ENCODE measurements at regions not wholly inside any gene's neighbourhood (a gene's known extent, or its start where the extent isn't known, plus 50 kb on each side); places are given as distances from the start of the nearest gene placed in this dataset.

- no peak overlapping the region for H3K4me3 ChIP-seq (ENCODE audit: control insufficient read depth in 2 of 3, extremely low read depth in 1 of 3, insufficient read depth in 2 of 3, low read depth in 1 of 3, low read length in 3 of 3)
- H4K20me1 ChIP-seq (ENCODE audit: control insufficient read depth, extremely low read depth, insufficient read depth, low read length): no peaks in the 10 kb centered on the region
- H3K27ac ChIP-seq (ENCODE audit: control insufficient read depth, insufficient read depth, low read length): no peak overlapping the region
- H3K79me2 ChIP-seq (ENCODE audit: control insufficient read depth, insufficient read depth, low read length): no peaks in the 10 kb centered on the region
- no peak for DNase-seq (ENCODE audit: low read depth, low spot score)
- H3K4me1 ChIP-seq (ENCODE audit: control insufficient read depth, extremely low read depth, insufficient read depth, low read length): no peaks in the 10 kb centered on the region
- no peaks in the 10 kb centered on the region for H3K9me1 ChIP-seq (ENCODE audit: control insufficient read depth, extremely low read depth, insufficient read depth, low read length)
- TF ChIP-seq CTCF (optimal IDR thresholded peaks at IDR 0.05 in 1 of 3, IDR thresholded peaks at IDR 0.05 in 1 of 3, conservative IDR thresholded peaks at IDR 0.05 in 1 of 3; ENCODE audit: extremely low read depth in 1 of 3, insufficient read depth in 2 of 3, low read length in 3 of 3): no peak
- no peak for TF ChIP-seq EZH2 (IDR thresholded peaks at IDR 0.05; ENCODE audit: low read length)
- FAIRE-seq: no peak
- no peak overlapping the region for H3K9ac ChIP-seq (ENCODE audit: control insufficient read depth, extremely low read depth, insufficient read depth, low read length)
- dilution Hi-C loops (cut with MboI; ENCODE audit: extremely low pct_ligation_motif_present, low sequenced_read_pairs): no loop called here
- H3K36me3 ChIP-seq (ENCODE audit: control insufficient read depth in 2 of 2, extremely low read depth in 1 of 2, insufficient read depth in 2 of 2, low read length in 2 of 2): no peaks in the 10 kb centered on the region
- no peak overlapping the region for H2AFZ ChIP-seq (ENCODE audit: control insufficient read depth, low read length)
- H3K9me3 ChIP-seq (ENCODE audit: control insufficient read depth, low read depth, low read length): no peaks in the 10 kb centered on the region
- no peaks in the 10 kb centered on the region for H3K27me3 ChIP-seq (ENCODE audit: control insufficient read depth, extremely low read depth, insufficient read depth, low read length)
- no peak overlapping the region for H3K4me2 ChIP-seq (ENCODE audit: control insufficient read depth, extremely low read depth, insufficient read depth, low read depth, low read length)
Measured at GRCh38 chr3:17840126-17840525, 97.7 kb upstream of the TBC1D5 start.

- H3K27me3 ChIP-seq (ENCODE audit: control insufficient read depth, extremely low read depth, insufficient read depth, low read length): no peaks in the 10 kb centered on the region
- dilution Hi-C loops (cut with MboI; ENCODE audit: extremely low pct_ligation_motif_present, low sequenced_read_pairs): no loop called here
Measured at GRCh38 chr3:17836919-17837318, 94.5 kb upstream of the TBC1D5 start.

More at GRCh38 chr3:17836919-17837318, 94.5 kb upstream of the TBC1D5 start:
- H3K4me3 ChIP-seq (ENCODE audit: control insufficient read depth in 2 of 3, extremely low read depth in 1 of 3, insufficient read depth in 2 of 3, low read depth in 1 of 3, low read length in 3 of 3): no peak overlapping the region
- no peak for FAIRE-seq
- no peaks in the 10 kb centered on the region for H3K9me1 ChIP-seq (ENCODE audit: control insufficient read depth, extremely low read depth, insufficient read depth, low read length)
- no peak overlapping the region for H3K9ac ChIP-seq (ENCODE audit: control insufficient read depth, extremely low read depth, insufficient read depth, low read length)
- no peak for DNase-seq (ENCODE audit: low read depth, low spot score)
- no peaks in the 10 kb centered on the region for H3K79me2 ChIP-seq (ENCODE audit: control insufficient read depth, insufficient read depth, low read length)
- H3K4me1 ChIP-seq (ENCODE audit: control insufficient read depth, extremely low read depth, insufficient read depth, low read length): peaks cover 12% of the 10 kb centered on the region
- no peak overlapping the region for H2AFZ ChIP-seq (ENCODE audit: control insufficient read depth, low read length)
- no peak overlapping the region for H3K27ac ChIP-seq (ENCODE audit: control insufficient read depth, insufficient read depth, low read length)
- H3K9me3 ChIP-seq (ENCODE audit: control insufficient read depth, low read depth, low read length): no peaks in the 10 kb centered on the region
- H3K4me2 ChIP-seq (ENCODE audit: control insufficient read depth, extremely low read depth, insufficient read depth, low read depth, low read length): no peak overlapping the region
- no peaks in the 10 kb centered on the region for H4K20me1 ChIP-seq (ENCODE audit: control insufficient read depth, extremely low read depth, insufficient read depth, low read length)
- TF ChIP-seq CTCF (optimal IDR thresholded peaks at IDR 0.05 in 1 of 3, IDR thresholded peaks at IDR 0.05 in 1 of 3, conservative IDR thresholded peaks at IDR 0.05 in 1 of 3; ENCODE audit: extremely low read depth in 1 of 3, insufficient read depth in 2 of 3, low read length in 3 of 3): no peak
- no peak for TF ChIP-seq EZH2 (IDR thresholded peaks at IDR 0.05; ENCODE audit: low read length)
- H3K36me3 ChIP-seq (ENCODE audit: control insufficient read depth in 2 of 2, extremely low read depth in 1 of 2, insufficient read depth in 2 of 2, low read length in 2 of 2): no peaks in the 10 kb centered on the region
